Adipocyte (in vitro differentiated cells): ENCODE measurements at regions not wholly inside any gene's neighbourhood (a gene's known extent, or its start where the extent isn't known, plus 50 kb on each side); places are given as distances from the start of the nearest gene placed in this dataset.

Experiments
- DNase-seq: peaks from one replicate; pipeline ENCODE4 v3.0.0-alpha.2; 2015; ENCODE audit warnings: low read depth
- H3K27me3 ChIP-seq: replicated peaks from 2 replicates; pipeline ENCODE4 v1.7.0; 2013; ENCODE audit warnings: mild to moderate bottlenecking, low read length, moderate library complexity; ENCODE audit not compliant: control insufficient read depth, insufficient read depth
- H3K36me3 ChIP-seq: 2 replicates; pipeline ENCODE4 v1.7.0; 2013; ENCODE audit warnings: low read length, mild to moderate bottlenecking, moderate library complexity; ENCODE audit not compliant: control insufficient read depth, insufficient read depth, severe bottlenecking
- H3K4me1 ChIP-seq: 2 replicates; pipeline ENCODE4 v1.7.0; 2013; ENCODE audit warnings: mild to moderate bottlenecking, low read length, moderate library complexity; ENCODE audit not compliant: control insufficient read depth, insufficient read depth
- H3K4me3 ChIP-seq: 2 replicates; pipeline ENCODE4 v1.7.0; 2013; ENCODE audit warnings: mild to moderate bottlenecking, low read length, moderate library complexity
- H3K9ac ChIP-seq: 2 replicates; pipeline ENCODE4 v1.7.0; 2013; ENCODE audit warnings: mild to moderate bottlenecking, low read length, moderate library complexity
- H3K9me3 ChIP-seq: 2 replicates; pipeline ENCODE4 v1.7.0; 2013; ENCODE audit warnings: mild to moderate bottlenecking, low read length, moderate library complexity; ENCODE audit not compliant: control insufficient read depth

- H3K4me3 ChIP-seq: no peak overlapping the region
- no peaks in the 10 kb centered on the region for H3K9me3 ChIP-seq
- H3K4me1 ChIP-seq: no peaks in the 10 kb centered on the region
- no peak overlapping the region for H3K9ac ChIP-seq
- no peaks in the 10 kb centered on the region for H3K36me3 ChIP-seq
- peak; percentile 5 for DNase-seq
- no peaks in the 10 kb centered on the region for H3K27me3 ChIP-seq
These were observed 56.1 kb upstream of the STK24 start for GRCh38 chr13:98632961-98633360.

GRCh38 chr13:98629055-98629454, 52.1 kb upstream of the STK24 start:
- no peak overlapping the region for H3K4me3 ChIP-seq
- no peaks in the 10 kb centered on the region for H3K36me3 ChIP-seq
- H3K9me3 ChIP-seq: no peaks in the 10 kb centered on the region
- H3K27me3 ChIP-seq: no peaks in the 10 kb centered on the region
- no peak overlapping the region for H3K9ac ChIP-seq
- H3K4me1 ChIP-seq: peaks cover 3% of the 10 kb centered on the region
- no peak for DNase-seq
